Stimulated activated CD8-positive, alpha-beta memory T cell treated with anti-CD3 and anti-CD28 coated beads, Interleukin-4, amount 100 ng/mL, for 1 hour (primary cell): ENCODE measurements at regions not wholly inside any gene's neighbourhood (a gene's known extent, or its start where the extent isn't known, plus 50 kb on each side); places are given as distances from the start of the nearest gene placed in this dataset.

Source experiments
- DNase-seq, 2 donors: peaks; one replicate each; pipeline ENCODE4 v3.0.0-alpha.2; 2020; ENCODE audit warnings: low read depth in 2 of 2, low spot score in 1 of 2

DNA sequence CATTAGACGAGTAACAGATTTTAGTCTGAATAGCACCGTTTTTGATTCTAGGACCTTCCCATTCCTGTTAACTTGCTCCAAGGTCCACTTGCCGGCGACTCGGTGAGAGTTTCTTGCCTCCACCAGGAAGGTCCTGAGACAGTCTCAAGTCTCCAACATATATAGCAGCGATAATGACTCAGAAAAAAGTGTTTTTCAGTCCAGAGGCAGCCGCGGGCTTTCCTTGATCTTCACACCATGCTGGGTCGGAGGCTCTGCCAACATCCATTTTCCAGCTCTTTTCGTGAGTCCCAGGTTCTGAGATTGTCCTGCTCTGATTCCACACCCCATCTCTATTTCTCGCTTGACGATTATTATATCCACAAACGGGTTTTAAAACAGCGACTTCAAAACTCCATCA, 170.5 kb downstream of the GPX5 start:
- no peak for DNase-seq

DNA sequence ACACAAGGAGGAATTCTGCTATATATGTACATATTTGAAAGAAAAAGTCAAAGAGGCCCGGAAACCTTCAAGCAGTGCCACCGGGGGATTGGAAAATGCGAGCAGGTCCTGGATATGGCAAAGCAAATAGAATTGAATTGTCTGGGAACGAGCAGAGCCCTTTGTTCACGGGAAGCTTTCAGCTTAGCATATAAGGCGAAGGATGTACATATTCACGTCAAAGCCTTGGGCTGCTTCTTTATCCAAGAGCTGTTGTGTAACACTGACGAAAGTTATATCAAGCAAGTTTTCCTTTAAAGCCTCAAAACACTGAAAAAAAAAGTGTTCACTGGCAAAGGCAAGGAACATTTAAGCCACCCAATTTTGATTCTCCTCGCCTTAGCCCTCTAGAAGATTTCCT, 171.0 kb downstream of the GPX5 start:
- DNase-seq, result no peak

DNA sequence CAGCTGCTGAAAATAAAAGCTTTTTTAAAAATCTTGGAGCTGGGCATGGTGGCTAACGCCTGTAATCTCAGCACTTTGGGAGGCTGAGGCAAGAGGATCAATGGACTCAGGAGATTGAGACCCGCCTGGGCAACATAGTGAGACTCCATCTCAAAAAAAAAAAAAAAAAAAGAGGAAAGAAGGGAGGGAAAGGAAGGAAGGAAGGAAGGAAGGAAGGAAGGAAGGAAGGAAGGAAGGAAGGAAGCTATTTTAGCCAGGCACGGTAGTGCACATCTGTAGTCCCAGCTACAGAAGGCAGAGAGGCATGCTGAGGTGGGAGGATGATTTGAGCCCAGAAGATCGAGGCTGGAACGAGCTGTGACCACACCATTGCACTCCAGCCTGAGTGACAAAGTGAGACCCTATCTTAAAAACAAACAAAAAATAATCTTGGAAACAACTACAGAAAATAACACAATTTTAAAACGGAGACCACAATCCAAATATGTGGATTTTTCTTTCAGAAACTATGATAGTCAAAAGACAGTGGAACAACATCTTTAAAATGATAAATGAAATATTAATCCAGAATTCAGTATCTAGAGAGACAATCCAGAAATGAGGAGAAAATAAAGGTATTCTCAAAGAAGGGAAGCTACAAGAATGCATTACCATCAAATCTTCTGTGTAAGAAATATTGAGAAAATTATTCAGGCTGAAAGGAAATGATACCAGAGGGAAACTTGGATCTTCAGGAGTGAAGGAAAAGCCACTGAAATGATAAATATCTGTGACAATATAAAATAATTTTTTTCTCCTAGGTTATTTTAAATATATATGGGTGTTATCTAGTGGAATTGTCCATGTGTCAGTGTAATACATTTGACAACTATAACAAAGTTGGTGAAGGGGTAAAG, 182.0 kb downstream of the GPX5 start:
- DNase-seq, result no peak

DNA sequence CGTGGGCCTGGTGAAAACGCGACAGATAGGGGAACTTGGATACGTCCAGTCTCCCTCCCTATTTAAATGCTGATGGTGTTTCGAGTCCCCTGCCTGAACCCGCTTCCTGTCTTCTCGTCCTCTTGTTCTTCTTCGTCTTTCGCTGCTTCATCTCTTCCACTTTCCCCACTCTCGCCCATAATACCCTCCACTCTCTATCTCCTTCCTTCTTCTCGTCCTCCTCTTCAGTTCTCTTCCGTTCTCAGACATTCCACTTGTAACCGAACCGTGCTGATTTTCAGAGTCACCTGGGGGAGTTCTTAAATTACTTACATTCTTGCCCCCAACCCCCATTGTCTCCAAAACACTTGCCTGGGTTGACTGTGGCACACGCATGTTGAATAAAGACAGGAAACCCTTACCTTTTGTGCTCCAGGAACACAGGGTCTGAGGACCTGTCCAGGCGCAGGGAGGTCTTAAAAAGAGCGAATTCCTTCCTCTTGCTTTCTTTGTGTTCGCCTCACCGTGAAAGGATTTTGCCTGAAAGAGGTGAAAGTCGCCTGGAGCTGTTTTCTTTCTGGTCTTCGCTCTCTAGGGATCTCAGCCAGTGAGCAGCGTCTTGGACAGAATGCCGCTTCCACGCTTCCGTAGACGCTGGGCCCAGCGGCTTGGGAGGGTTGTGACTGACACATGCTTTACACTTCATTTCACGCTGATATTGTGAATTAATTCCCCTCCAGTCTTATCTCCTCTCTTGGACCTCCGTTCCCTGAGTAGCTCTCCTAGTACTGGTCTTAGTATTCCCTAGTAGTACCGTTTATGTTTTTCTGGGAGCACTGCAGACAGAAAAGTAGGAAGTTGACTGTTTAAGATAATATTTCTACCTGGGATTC, 184.0 kb downstream of the GPX5 start:
- DNase-seq, result no peak

DNA sequence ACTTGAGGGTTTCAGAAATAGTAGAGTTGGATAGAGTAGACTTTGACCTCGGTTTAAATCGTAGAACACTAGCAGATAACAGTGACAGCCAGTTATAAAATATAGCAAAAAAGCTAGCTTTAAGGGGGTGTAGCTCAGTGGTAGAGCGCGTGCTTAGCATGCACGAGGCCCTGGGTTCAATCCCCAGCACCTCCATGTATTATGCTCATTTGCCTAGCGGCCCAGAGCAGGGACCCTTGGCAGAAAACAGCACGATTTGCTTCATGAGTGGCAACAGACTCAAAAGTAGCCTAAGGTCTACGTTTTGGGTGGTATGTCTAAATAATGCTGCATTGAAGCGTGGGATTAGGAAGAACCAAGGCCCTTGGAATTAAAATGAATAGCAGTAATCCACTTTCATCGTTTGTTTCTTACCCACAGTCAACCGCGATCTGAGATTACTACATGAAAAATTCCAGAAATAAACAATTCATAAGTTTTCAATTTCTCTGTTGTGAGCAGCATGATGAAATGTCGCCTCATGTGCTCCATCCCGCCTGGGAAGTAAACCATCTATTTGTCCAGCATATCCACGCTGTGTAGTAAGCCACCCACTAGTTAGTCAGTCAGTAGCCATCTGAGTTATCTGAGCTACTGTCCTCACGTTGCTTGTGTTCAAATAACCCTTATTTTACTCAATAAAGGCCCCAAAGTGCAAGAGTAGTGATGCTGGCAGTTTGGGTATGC, 184.9 kb downstream of the GPX5 start:
- DNase-seq, result no peak

DNA sequence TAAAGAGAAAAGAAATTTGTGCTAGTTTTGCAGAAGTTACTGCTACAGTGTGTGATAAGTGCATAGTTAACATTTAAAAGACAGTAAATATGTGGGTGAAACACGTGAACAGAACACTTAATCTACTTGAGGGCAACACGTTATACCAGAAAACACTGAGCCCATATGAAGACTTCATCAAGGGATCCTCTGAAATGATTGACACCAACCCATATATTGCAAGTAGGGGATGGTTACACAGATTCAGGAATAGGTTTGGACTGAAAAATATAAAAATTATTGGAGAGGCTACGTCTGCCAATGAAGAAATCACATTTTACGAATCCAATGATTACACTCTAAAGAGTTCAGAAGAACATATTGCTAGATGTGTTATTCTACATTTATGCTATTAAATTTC, 185.6 kb downstream of the GPX5 start:
- DNase-seq, result no peak

DNA sequence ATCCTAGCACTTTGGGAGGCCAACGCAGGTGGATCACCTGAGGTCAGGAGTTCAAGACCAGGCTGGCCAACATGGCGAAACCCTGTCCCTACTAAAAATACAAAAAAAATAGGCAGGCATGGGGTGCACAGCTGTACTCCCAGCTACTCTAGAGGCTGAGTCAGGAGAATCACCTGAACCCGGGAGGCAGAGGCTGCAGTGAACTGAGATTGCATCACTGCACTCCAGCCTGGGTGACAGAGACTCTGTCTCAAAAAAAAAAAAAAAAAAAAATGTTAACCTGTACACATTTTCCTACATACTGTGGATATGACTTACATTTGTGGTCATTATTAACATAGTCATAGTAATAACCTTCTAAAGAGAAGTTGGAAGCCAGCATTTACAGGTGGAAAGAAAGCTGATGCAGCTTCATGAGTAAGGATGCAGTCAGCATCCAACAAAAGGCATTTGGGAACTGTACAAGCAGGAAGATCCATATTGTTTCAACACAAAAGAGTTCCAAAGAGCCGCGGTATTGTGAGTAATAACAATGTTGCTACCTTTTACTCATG, 186.2 kb downstream of the GPX5 start:
- no peak for DNase-seq

DNA sequence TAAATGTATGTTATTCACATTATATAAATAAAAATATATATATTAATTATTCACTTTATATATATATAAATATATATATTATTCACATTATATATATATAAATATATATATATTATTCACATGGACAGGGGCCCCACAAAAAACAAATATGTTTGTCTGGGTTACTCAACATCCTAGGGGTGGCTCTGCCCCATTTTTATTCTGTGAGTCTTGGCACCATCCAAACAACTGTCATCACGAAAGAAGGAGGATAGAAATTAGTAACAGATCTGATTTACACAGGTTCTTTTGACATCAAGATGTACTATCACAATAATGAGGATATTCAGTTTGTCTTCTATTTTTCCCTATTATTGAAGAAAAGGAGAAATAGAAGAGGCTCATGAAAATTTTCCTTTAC, 187.3 kb downstream of the GPX5 start:
- DNase-seq, result no peak

DNA sequence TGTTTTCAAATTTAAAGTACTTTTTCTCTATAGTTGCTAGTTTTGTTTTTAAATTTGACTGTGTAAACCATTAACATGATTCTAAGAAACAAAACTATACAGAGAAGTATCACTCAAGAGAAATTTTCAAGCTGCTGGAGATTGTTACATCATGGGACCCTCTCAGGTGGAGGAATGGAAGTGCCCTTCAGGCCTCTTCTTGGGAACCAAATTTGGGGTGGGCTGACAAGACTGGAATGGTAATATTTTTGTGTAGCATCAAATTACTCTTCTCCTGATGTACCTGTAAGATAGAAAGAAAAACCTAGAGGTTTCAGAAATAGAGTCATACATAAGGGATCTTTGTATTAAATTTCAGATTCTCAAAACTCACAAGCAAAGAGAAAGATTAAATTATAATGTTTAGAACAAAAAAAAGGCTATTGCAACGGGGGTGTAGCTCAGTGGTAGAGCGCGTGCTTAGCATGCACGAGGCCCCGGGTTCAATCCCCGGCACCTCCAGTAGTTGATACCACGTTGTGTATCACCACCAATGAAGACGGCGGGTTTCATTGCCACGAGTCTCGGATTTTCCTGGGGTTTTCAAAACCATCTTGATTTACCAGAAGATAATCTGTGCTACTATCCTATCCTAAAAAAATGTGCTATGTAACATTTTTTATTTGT, 193.7 kb downstream of the GPX5 start:
- DNase-seq, result no peak

DNA sequence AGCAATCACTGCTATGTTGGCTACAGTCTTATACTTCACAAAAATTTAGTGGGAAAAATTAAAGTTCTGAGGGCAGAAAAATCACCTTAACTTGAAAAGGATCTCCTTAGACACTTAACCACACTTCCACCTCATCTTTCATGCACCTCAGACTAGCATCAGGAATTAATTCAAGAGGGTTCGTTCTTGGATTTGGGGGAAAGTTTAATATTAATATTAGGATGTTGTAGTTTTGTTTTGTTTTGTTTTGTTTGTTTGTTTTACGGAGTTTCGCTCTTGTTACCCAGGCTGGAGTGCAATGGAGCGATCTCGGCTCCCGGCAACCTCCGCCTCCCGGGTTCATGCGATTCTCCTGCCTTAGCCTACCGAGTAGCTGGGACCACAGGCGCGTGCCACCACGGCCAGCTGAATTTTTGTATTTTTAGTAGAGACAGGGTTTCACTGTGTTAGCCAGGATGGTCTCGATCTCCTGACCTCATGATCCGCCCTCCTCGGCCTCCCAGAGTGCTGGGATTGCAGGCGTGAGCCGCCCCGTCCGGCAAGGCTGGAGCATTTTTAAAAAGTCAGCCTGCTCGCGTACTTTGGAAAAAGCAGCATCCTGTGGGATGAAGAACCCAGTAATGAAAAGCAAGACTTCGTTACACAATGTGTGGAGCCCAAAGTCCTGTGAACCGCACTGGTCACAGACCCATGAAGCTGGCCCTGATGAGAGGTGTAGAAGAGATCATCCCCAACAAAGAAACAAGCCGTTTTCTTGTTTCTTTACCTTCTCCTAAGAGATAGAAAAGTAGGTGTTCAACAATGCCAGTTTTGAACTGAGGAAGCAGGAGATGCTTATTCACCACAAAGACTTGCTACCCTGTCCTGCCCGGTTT, 194.9 kb downstream of the GPX5 start:
- DNase-seq, result no peak

DNA sequence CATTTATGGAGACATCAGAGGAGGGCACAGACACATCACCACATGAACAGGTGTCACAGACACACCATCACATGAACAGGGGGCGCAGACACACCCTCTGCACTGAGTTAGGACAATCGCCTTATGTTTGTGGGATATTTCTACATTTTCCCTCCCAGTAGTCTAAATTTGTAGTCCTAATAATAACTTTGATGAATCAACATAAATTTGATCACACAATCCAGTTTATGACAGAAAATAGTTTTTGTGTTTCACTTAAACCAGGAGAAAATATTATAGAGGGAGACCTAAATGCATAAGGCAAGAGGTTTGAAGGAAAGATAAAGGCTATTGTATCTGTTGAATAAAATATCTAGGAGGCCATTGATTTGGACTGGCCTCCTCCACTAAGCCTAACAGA, 195.7 kb downstream of the GPX5 start:
- no peak for DNase-seq

DNA sequence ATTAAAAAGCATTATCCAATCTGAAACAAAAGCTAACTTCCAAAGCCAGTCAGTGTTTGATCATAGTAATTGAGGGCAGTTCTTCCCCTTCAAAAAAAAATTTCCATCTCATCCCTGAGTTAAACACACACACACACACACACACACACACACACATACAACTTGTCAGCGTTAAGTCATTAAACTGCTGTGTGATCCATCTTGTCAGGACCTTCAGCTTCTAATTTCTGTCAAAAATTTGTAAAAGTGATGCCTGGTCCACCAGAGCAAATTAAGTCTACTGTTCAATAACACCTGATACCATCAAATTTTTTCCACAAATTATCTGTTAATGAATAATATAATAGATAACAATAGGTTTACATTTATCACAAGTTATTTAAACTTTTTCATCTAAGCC, 198.7 kb downstream of the GPX5 start:
- no peak for DNase-seq

DNA sequence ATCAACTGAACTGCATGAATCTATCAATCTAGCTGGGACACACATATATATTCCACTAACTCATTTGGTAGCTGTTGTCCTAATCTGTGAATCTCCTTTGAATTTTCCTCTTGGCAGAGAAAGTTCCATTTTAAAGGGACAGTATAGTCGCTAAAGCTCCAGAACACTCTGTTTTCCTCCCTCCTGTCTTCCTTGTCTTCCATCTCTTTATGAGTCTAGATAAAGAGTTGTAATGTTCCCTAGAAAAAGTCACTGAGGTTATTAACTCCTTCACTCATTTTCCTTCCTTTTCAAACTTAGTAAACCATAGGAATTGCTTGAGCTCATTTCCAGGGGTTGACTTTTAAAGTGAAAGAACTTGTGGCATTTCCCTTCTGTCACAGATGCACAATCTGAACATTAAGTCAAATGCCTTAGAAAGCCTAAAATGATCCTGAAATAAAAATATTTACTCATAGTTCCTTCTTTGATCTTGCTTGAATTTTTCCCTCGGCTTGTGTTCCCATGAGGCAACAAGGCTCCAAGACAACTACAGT, 198.4 kb downstream of the TRIM27 start:
- no peak for DNase-seq

DNA sequence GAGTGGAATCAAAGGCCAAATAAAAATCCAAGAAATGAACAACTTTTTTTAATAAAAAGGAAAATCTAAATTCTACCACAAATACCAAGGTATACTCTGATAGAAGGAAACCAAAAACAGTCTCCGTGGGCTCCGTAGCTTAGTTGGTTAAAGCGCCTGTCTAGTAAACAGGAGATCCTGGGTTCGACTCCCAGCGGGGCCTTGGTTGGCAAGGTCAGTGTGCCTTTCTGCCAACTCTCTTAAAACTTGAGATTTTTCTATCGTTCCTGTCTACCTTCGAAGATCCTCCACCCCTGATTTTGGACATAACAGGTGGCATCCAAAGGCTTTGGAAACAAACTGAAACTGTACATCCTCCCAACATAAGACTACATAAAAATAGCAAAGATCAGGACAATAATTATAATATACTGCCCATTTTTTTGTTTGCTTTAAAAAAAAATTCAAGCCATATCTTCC, 197.9 kb downstream of the TRIM27 start:
- no peak for DNase-seq

DNA sequence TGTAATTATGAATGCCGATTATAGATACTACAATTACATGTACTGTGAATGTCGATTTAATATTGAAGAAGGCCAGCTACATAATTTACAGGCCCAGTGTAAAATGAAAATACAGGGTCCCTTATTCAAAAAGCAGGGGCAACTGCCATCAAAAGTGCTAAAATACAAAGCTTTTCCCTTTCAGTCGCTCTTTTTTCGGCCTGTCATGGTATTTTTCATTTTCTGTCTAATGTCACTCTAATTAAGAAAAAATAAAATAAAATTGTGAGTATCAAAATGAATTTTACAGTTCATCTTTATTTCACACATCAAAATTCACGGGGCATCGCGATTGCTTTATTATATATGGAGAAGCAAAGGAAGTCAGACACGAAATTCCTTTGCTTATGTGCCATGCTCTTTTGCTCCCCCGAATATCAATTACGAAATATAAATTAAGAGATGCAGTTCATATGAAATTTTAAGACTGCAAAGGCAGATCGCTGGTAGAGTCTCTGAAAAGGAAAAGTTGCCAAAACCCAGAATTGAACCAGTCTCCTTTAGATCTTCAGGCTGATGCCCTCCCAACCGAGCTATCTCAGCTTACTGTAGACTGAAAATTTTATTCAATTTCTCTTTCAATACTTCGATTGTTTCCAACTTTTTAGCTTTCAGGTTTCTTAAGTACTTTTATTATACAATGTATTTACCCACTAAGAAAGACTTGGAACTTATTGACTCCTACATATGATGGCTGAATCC, 197.0 kb downstream of the TRIM27 start:
- DNase-seq, result no peak

DNA sequence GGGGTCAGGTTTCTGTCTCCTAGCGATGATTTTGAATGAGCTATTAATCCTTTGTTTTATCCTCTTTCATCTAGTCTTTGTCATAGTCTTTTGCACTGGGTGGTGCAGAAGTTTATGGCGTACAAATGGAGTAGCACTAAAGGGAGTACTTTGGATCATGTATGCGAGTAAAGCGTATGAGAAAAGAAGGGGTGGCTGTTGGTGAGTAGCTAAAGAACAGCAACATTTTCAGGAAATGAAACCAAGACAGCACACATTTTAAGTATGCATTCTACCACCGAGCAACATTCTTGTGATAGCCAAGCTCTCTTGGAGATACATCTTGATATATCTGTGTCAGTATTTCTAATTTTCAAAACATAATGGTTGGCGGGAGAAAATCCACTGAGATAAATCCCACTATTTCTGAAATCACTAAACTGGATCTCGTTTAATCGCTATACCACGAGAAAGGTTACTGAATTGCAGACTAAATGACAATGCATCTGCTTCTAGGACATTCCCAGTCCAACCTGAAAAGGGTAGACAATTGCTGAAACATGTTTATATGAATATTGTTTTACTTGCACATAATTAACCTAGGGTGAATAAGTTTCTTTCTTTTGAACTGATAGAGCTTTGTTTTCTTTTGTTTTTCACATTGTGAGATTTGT, 196.1 kb downstream of the TRIM27 start:
- DNase-seq, result no peak

DNA sequence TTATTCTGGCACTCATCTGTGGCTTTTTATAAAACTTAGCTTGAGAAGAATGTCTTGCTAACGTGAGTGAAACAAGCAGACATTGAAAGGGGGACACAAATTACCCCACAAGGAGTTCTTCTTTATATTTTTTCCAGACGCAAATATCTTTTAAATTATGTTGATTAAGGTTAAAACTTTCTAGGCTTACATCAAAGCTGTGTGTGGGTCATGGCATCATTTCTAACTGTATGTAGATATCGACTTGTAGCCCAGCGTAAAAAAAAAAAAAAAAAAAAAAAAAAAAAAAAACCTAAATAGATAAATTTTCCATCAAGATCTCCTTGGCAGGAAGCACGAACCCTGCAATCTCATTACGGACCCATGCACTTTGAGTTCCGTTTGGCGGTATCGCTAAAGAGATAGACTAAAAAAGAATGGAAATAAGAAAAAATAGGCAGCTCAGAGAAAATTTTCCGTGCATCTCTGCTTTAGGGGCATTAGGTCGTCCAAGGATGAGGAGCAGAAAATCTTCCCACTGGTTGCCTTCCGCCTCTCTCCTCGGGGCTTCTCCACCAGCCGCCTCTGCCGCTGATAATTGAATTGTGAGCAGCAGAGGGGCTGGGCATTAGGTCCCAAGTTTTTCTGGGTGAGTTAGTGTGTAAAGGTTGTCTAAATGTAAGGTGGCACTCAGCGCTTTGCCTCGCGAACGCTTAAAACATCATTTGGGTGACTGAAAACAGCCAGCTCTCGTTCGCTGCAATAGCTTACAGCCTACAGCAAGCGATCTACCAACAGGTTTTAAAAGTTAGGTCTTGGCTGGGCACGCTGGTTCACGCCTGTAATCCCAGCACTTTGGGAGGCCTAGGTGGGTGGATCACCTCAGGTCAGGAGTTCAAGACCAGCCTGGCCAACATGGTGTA, 194.0 kb downstream of the TRIM27 start:
- no peak for DNase-seq
